GM23338 (cell line): ENCODE measurements at regions not wholly inside any gene's neighbourhood (a gene's known extent, or its start where the extent isn't known, plus 50 kb on each side); places are given as distances from the start of the nearest gene placed in this dataset.

ENCODE experiments used
- ATAC-seq: fragments of 200-7000 bp; cut with Tn5 transposase; 3 replicates; pipeline ENCODE4 v1.9.1; 2020
- DNase-seq: peaks from one replicate; pipeline ENCODE4 v3.0.0-alpha.2; 2015; ENCODE audit warnings: low spot score
- H2AFZ ChIP-seq: fragments of 200-600 bp; sonication (generic); 2 replicates; pipeline ENCODE4 v1.8.0; 2016; ENCODE audit warnings: antibody characterized with exemption, mild to moderate bottlenecking, moderate library complexity
- H3F3A ChIP-seq: fragments of 200-600 bp; sonication (generic); replicated peaks from 2 replicates; pipeline ENCODE4 v1.8.0; 2017; ENCODE audit warnings: antibody characterized with exemption, mixed run types, low read depth
- H3K27ac ChIP-seq: fragments of 200-600 bp; sonication (generic); 2 replicates; pipeline ENCODE4 v1.6.1; 2016; ENCODE audit warnings: low read depth
- H3K27me3 ChIP-seq: fragments of 200-600 bp; sonication (generic); 2 replicates; pipeline ENCODE4 v1.8.0; 2016; ENCODE audit warnings: mild to moderate bottlenecking, mixed run types, moderate library complexity; ENCODE audit not compliant: insufficient read depth
- H3K36me3 ChIP-seq: fragments of 200-600 bp; sonication (generic); 2 replicates; pipeline ENCODE4 v1.8.0; 2016; ENCODE audit warnings: mild to moderate bottlenecking; ENCODE audit not compliant: insufficient read depth
- H3K4me1 ChIP-seq: fragments of 200-600 bp; sonication (generic); 2 replicates; pipeline ENCODE4 v1.8.0; 2016; ENCODE audit warnings: mild to moderate bottlenecking, moderate library complexity; ENCODE audit not compliant: insufficient read depth
- H3K4me2 ChIP-seq: fragments of 200-600 bp; sonication (generic); 2 replicates; pipeline ENCODE4 v1.7.1; 2017; ENCODE audit warnings: mixed run types
- H3K4me3 ChIP-seq: fragments of 200-600 bp; sonication (generic); 2 replicates; pipeline ENCODE4 v1.6.1; 2016; ENCODE audit warnings: mixed run types
- H3K79me2 ChIP-seq: fragments of 200-600 bp; sonication (generic); replicated peaks from 2 replicates; pipeline ENCODE4 v1.8.0; 2017; ENCODE audit warnings: mild to moderate bottlenecking; ENCODE audit not compliant: insufficient read depth
- H3K9me2 ChIP-seq: fragments of 200-600 bp; sonication (generic); 2 replicates; pipeline ENCODE4 v1.8.0; 2017; ENCODE audit not compliant: insufficient read depth
- H4K20me1 ChIP-seq: fragments of 200-600 bp; sonication (generic); replicated peaks from 2 replicates; pipeline ENCODE4 v1.8.0; 2017; ENCODE audit warnings: mild to moderate bottlenecking; ENCODE audit not compliant: insufficient read depth
- H3K27ac Mint-ChIP-seq: 2 replicates; pipeline ENCODE4 v1.8.0; 2020; ENCODE audit warnings: inconsistent platforms, mild to moderate bottlenecking, moderate library complexity, mixed read lengths
- H3K27me3 Mint-ChIP-seq: 3 replicates; pipeline ENCODE4 v1.8.0; 2022; ENCODE audit warnings: low read depth, mild to moderate bottlenecking, moderate library complexity, mixed read lengths, inconsistent platforms; ENCODE audit not compliant: insufficient read depth, poor library complexity
- H3K36me3 Mint-ChIP-seq: 3 replicates; pipeline ENCODE4 v1.8.0; 2021; ENCODE audit warnings: low read depth, mild to moderate bottlenecking, inconsistent platforms, moderate library complexity, mixed read lengths
- H3K4me1 Mint-ChIP-seq: 3 replicates; pipeline ENCODE4 v1.8.0; 2020; ENCODE audit warnings: mild to moderate bottlenecking, inconsistent platforms, mixed read lengths
- H3K4me3 Mint-ChIP-seq: 3 replicates; pipeline ENCODE4 v1.8.0; 2021; ENCODE audit warnings: moderate library complexity, mild to moderate bottlenecking, inconsistent platforms, mixed read lengths
- H3K9me3 Mint-ChIP-seq: 3 replicates; pipeline ENCODE4 v1.8.0; 2020; ENCODE audit warnings: moderate library complexity, mild to moderate bottlenecking, inconsistent platforms, mixed read lengths
- ETS1 ChIP-seq: IDR thresholded peaks from 2 replicates; pipeline ENCODE4 v1.6.1; 2016; ENCODE audit warnings: antibody characterized with exemption
- EZH2phosphoT487 ChIP-seq: fragments of 200-600 bp; sonication (generic); IDR thresholded peaks from one replicate; pipeline ENCODE4 v1.8.1; 2018; ENCODE audit warnings: antibody characterized with exemption; ENCODE audit not compliant: unreplicated experiment
- JUNB ChIP-seq: IDR thresholded peaks from one replicate; pipeline ENCODE4 v1.6.1; 2016; ENCODE audit warnings: antibody characterized with exemption; ENCODE audit not compliant: unreplicated experiment
- POLR2AphosphoS5 ChIP-seq: IDR thresholded peaks from 2 replicates; pipeline ENCODE4 v1.6.1; 2016; ENCODE audit warnings: antibody characterized with exemption, low read depth
- ZNF462 ChIP-seq: fragments of 250-450 bp; sonication (Bioruptor Pico); IDR thresholded peaks from 2 replicates; pipeline ENCODE4 v1.5.0; 2020; ENCODE audit warnings: mild to moderate bottlenecking, moderate library complexity
- TF ChIP-seq, protein P1 (sequence below): IDR thresholded peaks from one replicate; pipeline ENCODE4 v1.6.1; 2018; ENCODE audit warnings: antibody characterized with exemption; ENCODE audit not compliant: unreplicated experiment

DNA sequence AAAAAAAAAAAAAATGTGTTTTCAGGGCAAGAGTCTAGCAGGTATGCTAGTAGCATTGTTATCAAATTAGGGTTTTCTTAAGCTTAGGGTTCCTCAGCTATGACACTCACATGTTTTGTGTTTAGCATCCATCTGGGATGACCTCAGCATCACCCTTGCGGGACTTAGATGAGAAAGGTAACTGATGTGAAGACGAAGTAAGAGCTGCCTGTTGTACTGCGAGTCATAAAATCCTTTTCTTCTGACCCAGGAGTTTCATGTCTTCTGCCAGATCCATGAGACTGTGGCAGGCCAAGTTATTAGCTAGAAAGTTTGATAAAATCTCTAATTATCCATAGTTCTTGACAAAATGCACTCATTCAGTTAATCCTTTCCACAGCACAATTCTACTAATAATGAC is 1251.1 kb downstream of the AMY1C start (continued):
- TF ChIP-seq ZNF462 (no peak), JUNB (no peak)

- peaks cover 11% of the 10 kb centered on the region for H3K9me3 Mint-ChIP-seq
- no peaks in the 10 kb centered on the region for H3K27me3 Mint-ChIP-seq
- Histone ChIP-seq H3K4me3 (no peak overlapping the region), H3K27ac (no peak overlapping the region), H2AFZ (no peak overlapping the region), H3K4me1 (no peaks in the 10 kb centered on the region), H3K4me2 (no peak overlapping the region), H3K79me2 (no peaks in the 10 kb centered on the region), H3K36me3 (no peaks in the 10 kb centered on the region), H4K20me1 (no peaks in the 10 kb centered on the region), H3K27me3 (no peaks in the 10 kb centered on the region), H3K9me2 (no peaks in the 10 kb centered on the region), H3F3A (no peaks in the 10 kb centered on the region)
- no peaks in the 10 kb centered on the region; the same call in 2 of the 3 replicates for H3K36me3 Mint-ChIP-seq
- DNase-seq (no peak), ATAC-seq (no peak)
- H3K27ac Mint-ChIP-seq: no peak overlapping the region
- H3K4me3 Mint-ChIP-seq: no peak overlapping the region
- no peaks in the 10 kb centered on the region for H3K4me1 Mint-ChIP-seq
- no peak for TF ChIP-seq ETS1
- no peak for TF ChIP-seq EZH2phosphoT487
- TF ChIP-seq, protein P1, sequence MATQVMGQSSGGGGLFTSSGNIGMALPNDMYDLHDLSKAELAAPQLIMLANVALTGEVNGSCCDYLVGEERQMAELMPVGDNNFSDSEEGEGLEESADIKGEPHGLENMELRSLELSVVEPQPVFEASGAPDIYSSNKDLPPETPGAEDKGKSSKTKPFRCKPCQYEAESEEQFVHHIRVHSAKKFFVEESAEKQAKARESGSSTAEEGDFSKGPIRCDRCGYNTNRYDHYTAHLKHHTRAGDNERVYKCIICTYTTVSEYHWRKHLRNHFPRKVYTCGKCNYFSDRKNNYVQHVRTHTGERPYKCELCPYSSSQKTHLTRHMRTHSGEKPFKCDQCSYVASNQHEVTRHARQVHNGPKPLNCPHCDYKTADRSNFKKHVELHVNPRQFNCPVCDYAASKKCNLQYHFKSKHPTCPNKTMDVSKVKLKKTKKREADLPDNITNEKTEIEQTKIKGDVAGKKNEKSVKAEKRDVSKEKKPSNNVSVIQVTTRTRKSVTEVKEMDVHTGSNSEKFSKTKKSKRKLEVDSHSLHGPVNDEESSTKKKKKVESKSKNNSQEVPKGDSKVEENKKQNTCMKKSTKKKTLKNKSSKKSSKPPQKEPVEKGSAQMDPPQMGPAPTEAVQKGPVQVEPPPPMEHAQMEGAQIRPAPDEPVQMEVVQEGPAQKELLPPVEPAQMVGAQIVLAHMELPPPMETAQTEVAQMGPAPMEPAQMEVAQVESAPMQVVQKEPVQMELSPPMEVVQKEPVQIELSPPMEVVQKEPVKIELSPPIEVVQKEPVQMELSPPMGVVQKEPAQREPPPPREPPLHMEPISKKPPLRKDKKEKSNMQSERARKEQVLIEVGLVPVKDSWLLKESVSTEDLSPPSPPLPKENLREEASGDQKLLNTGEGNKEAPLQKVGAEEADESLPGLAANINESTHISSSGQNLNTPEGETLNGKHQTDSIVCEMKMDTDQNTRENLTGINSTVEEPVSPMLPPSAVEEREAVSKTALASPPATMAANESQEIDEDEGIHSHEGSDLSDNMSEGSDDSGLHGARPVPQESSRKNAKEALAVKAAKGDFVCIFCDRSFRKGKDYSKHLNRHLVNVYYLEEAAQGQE: no peak
- no peak for TF ChIP-seq POLR2AphosphoS5
These were observed 1254.8 kb downstream of the AMY1C start for GRCh38 chr1:105004515-105004914.
